Lower leg skin (tissue), 3 donors: ENCODE measurements at regions not wholly inside any gene's neighbourhood (a gene's known extent, or its start where the extent isn't known, plus 50 kb on each side); places are given as distances from the start of the nearest gene placed in this dataset.

ENCODE experiments used
- CTCF ChIP-seq, 3 donors: fragments of 450-650 bp; IDR thresholded peaks; one replicate each; pipeline ENCODE4 v1.5.1; 2016; ENCODE audit warnings: antibody characterized with exemption in 3 of 3, mild to moderate bottlenecking in 3 of 3, moderate library complexity in 2 of 3
- POLR2A ChIP-seq, 2 donors: fragments of 450-650 bp; IDR thresholded peaks; one replicate each; pipeline ENCODE4 v1.6.1; 2016 to 2017; ENCODE audit warnings: antibody characterized with exemption in 2 of 2, mild to moderate bottlenecking in 1 of 2, moderate library complexity in 1 of 2

GRCh38 chr4:41438931-41439297 lies 99.0 kb upstream of the LIMCH1 start:
- TF ChIP-seq CTCF (IDR thresholded peaks at IDR 0.05) (no peak), POLR2A (IDR thresholded peaks at IDR 0.05) (no peak)
